CMK (cell line): ENCODE measurements at regions not wholly inside any gene's neighbourhood (a gene's known extent, or its start where the extent isn't known, plus 50 kb on each side); places are given as distances from the start of the nearest gene placed in this dataset.
"Not testable (repeated sequence)": the region's sequence is repeated elsewhere in the genome, so short reads cannot be mapped to it uniquely, and the experiment has no call there.

ENCODE experiments used
- DNase-seq: peaks from one replicate; pipeline ENCODE4 v3.0.0-alpha.2; 2010; ENCODE audit warnings: low read depth

DNA sequence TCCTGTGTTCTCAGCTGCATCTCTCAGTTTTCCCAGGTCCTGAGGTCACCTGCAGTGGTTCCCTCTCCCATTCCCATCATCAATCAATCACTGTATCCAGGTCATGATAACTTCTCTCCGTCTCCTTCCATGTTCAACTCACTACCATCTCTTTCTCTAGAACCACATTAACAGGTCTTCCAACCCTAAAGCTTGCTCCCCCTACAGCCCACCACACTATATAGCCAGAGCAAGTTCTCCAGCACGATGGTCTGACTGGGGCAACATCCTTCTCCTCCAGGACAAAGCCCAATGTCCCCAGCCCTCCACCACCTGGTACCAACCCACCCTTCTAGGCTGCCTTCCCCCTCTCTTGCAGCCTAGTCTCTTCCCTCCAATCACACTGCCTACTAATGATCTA lies 241.6 kb downstream of the CDK5RAP2 start:
- DNase-seq, result no peak

DNA sequence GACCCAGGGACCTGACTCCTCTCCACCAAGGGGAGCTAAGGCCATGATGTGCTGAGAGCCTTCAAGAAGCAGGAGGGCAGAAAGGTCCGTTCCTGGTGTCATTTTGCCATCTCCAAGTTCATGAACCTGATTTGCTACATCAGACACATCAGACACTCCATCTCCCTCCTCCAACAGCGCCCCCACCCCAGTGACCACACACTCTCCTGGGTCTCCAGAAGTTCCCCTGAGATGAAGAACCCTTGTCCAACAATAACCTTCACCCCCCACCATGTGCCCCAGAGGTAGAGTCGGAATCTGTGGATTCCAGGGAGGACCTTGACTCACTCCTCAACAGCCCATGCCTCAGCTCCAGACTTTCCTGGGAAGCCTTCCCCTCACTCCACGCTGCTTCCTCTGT lies 242.8 kb downstream of the CDK5RAP2 start:
- no peak for DNase-seq

DNA sequence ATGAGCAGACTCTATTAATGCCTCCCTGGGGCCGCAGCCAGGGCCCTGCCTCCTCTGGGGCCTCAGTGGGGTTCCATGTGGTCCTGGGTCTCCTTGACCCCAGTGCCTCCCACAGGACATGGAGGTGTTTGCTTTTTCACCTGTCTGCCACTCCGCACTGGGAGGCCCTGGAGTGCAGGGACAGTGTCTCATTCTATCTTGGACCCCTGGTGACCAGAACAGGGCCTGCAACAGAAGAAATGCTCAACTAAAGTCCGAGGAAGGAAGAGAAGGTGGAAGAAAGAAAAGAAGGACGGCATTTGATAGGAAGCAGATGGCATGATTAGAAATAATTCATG lies 243.2 kb downstream of the CDK5RAP2 start:
- DNase-seq, result no peak

DNA sequence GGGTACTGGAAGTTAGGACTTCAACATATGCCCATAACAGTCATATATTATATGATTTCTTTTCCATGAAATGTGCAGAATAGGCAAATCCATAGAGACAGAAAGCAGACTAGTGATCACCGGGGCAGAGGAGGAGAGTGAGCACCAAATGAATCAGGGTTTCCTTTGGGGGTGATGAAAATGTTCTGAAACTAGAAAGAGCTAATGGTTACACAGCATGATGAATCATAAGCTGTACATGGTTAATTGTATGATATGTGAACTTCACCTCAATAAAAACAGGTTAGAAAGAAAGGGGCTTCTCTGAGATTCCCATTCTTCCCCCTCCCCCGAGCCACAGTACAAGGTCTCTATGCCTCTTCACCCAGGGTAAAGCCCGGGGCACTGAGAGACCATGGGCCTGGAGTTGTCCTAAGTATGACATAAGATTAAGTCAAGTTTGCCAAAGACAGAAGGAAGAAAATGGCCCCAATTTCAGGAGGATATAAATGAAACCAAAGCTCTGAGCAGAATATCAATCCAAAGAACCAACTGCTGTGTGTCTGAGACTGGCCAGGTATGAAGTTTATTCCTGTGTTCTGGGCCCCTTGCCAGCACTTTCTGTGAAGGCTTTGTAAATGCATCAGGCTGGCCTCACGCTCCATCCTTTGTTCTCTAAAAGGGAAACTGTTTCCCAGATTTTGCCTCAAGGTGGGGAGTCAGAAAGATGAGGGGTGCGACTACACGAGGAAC lies 243.8 kb downstream of the CDK5RAP2 start:
- DNase-seq, result no peak

DNA sequence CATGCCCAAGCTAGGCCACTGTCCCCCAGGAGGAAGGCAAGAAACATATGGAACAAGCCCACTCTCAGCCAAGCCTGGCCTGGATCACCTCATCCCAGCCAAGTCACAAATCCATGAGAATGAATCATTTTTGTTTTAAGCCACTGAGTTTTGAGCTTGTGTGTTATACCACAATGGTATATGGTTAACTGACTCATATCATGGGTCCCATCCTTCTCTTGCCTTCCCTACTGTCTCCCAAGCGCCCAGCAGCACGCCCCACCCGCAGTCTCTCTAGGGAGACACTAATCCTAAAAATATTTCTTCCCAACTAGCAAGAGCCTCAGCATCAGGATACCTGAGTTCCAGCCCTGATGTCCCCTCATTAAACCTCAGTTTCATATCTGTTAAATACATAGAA lies 248.1 kb downstream of the CDK5RAP2 start:
- no peak for DNase-seq

DNA sequence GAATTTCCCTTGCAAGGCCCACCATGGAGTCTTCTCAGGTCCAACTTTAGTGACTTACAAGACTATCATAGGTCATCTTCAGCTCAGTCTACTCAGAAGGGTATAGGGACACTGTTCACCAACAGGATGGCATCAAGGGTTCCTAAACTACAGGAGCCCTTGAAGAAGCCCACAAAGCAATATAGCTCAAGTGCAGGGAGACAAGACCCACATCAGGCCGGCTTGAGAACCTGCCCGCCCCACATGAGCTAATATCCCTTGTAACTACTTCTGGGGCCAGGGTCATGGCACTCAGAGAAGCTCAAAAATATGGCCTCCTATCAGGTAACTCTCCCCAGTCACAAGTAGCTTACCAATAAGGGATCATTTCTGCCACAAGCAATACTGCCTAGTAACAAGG lies 249.9 kb downstream of the CDK5RAP2 start:
- no peak for DNase-seq

DNA sequence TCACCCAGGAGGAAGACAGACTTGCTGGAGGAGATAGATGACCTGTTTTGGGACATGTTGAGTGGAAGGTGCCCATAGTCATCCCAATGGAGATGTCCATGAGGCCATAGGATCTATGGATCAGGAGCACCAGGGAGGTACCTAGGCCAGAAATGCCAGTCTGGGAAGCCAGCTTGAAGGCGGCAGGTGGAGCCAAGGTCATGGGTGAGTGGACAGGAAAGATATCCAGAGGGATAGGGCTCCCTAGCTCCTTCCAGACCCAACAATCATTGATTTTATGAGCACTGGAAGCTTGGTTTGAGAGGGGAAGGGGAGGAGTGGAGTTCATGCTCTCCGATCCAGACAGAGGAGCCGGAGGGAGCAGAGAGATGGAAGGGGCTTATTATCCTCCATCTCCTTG lies 252.6 kb downstream of the CDK5RAP2 start:
- DNase-seq, result no peak

DNA sequence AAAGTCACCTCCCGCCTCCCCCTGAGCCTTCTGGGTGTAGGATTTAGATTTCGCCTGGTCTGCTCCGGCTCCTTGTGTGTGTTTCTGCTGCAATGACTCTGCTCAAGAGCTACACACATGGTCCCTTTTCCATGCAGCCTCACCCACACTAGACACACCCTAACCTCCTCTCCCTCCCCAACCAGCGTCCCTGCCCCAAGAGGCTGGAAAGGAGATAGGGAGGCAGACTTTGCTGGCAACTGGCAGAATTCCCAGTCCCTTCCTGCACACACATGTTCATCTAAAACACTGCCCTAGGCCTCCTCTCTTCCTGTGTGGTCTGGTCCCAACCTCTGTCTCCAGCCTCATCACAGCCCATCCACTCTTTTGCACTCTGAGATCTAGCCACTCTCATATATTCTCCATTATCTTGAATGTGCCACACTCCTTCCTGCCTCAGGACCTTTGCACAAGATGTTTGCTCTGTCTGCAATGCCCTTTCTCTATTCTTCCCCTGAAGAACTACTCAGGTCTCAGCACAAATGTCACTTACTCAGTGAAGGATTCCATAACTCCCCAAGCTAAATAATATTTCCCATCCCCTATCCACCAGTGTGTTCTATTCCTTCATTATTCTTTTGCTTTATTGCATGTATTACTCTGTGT lies 253.8 kb downstream of the CDK5RAP2 start:
- DNase-seq, result no peak

DNA sequence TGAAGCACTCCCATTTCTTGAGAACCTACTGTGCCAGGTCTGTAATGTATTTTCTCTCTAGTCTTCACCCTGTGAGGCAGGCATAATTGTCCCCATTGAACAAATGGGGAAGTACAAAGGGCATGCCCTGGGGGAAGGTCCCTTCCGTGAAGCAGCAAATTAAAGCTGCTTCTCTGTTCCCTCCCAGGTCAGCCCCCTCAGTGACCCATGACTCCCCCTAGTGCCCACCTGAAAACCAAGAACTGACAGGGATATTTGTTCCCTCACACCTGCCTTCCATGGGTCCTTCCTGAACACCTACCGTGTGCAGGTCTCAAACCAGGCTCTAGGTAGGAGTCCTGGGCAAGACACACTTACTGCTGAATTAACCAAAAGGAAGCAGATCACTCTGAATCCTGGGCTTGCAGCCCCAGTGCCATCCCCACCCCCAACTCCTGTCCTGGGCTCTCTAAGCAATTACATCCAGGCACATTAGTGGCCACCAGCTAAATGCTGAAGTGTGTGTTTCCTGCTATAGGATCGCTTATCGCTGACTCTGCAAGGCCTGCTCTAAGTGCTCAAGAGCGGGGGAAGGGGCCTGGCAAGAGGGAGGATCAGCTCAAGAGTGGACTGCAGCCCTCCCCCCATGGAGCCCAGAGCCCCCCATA lies 254.8 kb downstream of the CDK5RAP2 start:
- no peak for DNase-seq

DNA sequence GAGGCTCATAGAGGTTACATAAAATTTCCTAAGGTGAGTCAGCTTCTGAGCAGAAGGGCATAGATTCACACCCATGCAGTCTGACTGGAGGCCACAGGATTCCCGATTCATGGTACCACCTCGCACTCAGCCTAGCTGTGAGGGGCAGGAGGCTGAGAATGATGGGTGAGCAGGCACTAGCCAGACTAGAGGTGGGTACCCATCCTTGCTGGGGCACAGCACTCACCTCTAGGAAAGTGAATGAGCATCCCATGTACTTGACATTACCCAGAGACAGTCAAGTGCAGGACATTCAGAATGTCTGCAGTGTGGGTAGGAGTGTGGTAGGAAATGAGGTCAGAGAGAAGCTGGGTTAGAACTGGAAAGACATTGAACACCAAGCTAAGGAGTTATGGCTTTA lies 255.5 kb downstream of the CDK5RAP2 start:
- no peak for DNase-seq

DNA sequence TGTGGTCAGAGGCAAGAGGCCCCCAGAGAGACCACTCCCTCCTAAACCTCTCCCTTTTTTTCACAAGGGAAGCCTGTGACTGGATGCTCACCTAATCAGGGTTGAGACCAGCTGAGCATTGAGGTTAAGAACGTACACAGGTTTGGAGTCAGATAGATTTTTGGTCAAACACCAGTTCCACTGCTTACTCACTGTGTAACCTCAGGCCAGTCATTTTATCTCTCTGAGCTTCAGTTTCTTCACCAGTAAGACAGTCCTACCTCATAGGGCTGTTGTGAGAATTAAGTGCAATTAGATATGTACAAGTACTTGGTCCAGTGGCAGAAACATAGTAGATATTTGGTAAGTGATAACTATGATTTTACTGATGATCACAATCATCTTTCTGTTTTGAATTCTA lies 256.8 kb downstream of the CDK5RAP2 start:
- DNase-seq, result no peak

DNA sequence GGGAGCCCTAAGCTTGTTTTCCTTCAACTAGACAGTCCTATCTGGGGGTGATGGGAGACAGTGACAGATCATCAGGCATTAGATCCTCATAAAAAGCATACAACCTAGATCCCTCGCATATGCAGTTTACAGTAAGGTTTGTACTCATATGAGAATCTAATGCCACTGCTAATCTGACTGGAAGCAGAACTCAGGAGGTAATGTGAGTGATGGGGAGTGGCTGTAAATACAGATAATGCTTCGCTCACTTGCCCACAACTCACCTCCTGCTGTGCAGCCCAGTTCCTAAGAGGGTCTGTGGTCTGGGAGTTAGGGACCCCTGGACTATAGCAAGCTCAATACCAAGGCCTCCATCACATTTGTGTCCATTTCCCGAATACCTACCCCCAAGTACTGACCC lies 260.5 kb downstream of the CDK5RAP2 start:
- no peak for DNase-seq

DNA sequence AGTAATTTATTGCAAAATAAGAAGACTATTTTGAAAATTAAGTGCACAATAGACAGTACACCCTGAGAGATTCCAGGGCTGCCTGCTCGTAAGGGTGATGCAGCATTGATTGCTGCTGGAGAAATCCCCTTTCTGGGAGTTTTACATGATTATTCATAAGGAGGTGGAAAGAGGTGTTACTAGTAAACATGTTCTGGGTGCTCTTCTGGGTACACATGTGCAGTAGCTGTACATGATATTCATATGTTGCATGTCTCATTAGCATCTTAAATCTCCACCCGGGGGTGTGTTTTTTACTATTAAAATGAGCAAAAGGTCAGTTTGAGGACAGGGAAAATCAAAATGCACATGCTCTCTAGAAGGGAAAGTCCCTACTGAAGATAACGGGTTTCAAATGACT lies 264.8 kb downstream of the CDK5RAP2 start:
- DNase-seq, result no peak

DNA sequence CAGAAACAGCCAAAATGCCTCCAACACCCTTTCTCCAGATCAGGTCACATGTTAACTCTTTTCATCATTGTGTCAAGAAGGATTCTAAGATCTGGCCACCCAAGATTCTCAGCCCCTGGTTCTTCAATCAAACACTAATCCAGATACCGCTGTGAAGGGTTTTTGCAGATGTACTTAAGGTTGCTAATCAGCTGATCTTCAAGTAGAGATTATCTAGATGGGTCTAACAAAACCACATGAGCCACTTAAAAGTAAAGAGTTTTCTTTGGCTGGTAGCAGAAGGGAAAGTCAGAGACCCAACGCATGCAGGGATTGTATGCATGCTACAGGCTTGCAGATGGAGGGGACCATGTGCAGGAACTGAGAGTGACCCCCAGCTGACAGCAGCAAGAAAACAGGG lies 267.9 kb downstream of the CDK5RAP2 start:
- DNase-seq, result no peak

DNA sequence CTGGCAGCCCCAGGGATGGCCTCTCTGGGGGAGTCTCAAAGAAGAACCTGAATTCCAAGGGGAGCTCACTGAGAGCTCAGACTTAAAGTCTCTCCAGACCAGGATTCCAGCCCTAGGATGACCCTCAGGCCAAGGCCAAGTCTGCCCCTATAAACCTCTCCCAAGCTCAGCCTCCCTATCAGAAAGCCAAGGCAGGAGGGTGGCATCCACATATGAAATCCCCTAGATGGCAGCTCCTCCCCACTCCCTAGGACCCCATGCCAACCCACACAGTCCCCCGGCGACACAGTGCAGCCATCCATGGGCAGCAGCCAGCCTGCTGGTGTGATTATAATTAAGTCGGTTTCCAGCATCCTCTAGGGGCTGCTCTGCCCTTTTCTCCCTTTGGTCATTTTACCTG lies 269.9 kb downstream of the CDK5RAP2 start:
- DNase-seq, result no peak

DNA sequence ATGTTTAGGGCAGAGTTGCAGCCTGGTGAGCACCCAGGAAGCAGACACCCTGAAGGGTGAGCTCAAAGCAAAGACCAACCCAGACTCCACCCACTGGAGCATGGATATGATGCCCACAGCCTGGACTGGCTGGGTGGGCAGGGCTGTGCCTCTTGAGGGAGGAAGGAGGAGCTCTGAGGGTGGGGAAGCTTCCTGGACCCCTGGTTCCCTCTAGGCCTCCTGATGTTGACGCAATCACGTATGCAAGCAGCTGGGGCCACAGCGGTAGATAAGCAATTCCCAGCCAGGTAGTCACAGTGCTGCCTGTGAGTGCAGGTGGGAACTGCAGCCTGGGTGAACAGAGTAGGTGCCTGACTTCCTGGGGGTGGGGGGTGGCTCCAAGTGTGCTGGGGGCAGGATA lies 271.5 kb downstream of the CDK5RAP2 start:
- no peak for DNase-seq

DNA sequence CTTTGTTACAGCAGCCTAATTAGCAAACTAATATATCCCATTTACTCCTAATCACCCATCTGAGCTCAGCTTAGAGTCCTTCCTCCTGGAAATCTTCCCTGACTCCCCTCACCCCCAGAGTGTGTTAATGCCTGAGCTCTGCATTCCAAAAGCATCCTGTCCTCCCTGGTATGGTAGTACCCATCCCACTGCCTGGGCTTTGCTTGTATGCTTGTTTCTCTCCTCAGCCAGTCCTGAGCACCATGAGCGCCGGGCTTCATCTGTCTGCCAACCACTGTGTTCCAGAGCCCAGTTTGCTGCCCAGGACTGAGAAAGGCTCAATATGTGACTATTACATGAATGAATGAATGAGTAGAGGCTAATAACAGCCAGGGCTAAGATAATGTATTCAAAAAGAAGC lies 272.4 kb downstream of the CDK5RAP2 start:
- DNase-seq, result no peak

DNA sequence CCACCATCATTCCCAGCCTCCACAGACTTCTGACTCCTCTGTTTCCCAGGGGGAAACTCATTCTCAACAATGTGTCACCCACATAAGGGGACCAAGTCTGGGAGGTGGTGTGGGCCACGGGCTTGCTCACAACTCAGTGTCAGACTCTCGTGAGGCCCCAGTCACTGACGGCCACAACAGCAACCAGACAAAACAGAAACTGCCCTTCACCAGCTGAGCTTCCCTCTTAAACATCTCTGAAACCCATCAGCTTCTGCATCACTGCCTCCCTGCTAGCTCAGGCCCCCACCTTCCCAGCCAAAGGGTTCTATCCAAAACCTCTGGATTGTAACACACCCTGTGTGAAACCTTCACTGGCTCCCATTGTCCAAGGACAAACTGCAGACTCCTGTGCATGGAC lies 273.4 kb downstream of the CDK5RAP2 start:
- no peak for DNase-seq

DNA sequence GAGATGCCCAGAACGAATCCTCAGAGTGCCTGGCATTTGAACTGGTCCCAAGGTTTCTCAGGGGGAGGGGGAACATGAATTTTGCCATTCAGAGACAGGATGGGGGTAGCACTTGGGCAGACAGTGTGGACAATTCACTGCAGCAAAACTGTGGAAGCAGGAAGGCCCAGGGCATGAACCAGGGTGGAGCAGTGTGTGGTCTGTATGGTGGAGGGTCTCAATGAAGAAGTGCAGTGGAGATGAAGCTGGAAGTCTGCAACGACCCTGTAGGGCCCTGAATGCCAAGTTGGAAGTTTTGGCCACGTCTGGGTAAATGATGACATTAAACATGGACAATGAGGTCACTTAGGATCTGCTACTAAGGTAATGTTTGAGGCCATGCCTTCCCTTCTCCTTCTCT lies 273.9 kb downstream of the CDK5RAP2 start:
- DNase-seq, result no peak

DNA sequence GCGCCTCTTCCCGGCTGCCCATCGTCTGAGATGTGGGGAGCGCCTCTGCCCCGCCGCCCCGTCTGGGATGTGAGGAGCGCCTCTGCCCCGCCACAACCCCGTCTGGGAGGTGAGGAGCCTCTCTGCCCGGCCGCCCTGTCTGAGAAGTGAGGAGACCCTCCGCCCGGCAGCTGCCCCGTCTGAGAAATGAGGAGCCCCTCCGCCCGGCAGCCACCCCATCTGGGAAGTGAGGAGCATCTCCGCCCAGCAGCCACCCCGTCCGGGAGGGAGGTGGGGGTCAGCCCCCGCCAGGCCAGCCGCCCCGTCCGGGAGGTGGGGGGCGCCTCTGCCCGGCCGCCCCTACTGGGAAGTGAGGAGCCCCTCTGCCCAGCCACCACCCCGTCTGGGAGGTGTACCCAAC lies 275.1 kb downstream of the CDK5RAP2 start:
- not testable (repeated sequence) for DNase-seq

DNA sequence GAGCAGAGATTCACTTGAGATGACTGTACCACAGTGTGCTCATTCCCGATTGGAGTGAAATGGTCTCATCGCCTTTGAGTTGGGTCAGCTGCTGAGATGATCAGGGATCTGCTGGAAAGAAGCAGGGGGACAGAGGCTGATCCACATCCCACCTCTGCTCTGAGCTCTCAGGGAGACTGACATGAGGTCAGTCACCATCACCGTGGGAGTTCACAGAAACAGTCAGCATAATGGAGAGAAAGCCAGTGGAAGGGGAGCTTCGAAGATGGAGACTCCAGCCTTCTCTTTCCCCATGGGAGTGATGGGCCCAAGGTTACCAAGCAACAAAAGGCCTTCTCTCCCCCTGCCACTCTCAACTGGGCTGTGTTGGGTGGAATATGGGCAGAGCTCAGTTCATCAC lies 276.4 kb downstream of the CDK5RAP2 start:
- no peak for DNase-seq

DNA sequence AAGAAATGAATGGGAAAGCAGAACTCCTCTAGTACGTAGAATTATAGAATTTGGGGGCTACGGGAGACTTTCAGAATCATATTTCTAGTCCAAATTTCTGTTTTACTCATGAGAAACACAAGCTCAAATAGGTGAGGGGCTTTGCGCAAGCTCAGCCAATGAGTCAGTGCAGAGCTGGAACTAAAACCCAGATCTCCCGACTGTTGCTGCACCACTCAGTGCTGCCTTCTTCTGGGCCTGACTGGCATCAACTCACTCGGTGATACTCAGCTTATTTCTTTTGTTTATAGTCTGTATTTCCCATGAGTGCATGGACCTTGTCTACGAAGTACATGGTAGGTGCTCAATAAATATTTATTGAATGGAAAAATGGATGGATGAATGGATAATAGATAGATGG lies 280.2 kb downstream of the CDK5RAP2 start:
- no peak for DNase-seq

DNA sequence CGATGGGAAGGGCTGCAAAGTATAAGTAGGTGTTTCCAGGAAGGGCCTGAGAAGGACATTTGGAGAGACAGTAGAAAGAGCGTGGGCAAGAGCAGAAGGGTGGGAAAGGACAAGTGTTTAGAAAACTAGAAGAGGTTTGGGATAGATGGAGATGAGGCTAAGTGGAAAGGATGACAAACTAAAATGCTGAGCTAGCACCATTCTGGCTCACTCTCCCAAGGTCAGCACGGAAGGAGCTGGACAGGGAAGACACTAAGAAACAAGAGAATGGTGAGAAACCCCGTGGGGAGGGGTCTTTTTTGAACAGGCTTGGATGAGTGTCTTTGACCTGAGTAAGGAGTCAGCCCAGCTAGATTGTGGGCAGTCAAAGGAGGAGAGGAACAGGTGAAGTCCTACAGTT lies 286.0 kb downstream of the CDK5RAP2 start:
- DNase-seq, result no peak

DNA sequence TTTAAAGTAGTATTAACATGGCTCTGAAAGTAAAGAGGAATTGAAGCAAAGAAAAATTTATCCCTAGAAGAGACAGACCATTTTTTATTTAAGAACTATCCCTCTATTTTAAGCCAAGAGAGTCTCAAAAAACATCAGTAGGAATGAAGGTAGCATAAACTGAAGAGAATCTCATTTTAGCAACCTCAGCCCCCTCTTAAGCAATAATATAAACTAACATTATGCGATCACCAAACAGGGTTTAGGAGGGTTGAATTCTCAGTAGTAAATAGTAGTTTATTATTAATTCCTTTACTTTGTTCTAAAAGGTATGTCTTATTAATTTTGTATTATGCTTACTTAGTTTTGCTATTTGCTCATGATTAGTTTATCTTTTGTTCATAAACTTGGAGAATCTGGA lies 287.4 kb downstream of the CDK5RAP2 start:
- DNase-seq, result no peak
